ENCODE measurements at regions not wholly inside any gene's neighbourhood (a gene's known extent, or its start where the extent isn't known, plus 50 kb on each side); places are given as distances from the start of the nearest gene placed in this dataset.

DNA sequence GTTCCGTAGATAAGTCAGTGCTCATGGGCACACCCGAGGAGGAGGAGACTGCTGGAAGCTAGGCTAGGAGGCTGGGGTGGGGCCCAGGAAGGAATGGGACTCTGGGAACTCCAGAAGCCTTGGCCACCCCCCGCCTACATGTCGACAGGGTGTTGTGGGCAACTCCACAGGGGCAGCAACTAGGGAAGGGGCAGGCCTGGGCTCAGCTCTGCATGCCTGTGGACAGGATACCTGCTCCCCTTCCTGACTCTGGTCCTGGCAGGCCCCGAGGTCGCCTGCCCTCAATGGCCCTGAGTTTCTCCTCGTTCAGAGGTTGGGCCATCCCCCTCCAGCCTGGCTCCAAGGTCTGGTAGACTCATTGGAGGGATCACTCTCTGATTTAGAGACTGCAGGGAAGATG is 138.9 kb upstream of the LINGO1 start:
- intact Hi-C loops (cut with DNase I), result loop anchor here (10.0 kb wide), 1 partner anchor 57 kb away; no protein-coding TSS in a partner anchor
- no peak for DNase-seq
- ATAC-seq (ENCODE audit: poor library complexity), result no peak

DNA sequence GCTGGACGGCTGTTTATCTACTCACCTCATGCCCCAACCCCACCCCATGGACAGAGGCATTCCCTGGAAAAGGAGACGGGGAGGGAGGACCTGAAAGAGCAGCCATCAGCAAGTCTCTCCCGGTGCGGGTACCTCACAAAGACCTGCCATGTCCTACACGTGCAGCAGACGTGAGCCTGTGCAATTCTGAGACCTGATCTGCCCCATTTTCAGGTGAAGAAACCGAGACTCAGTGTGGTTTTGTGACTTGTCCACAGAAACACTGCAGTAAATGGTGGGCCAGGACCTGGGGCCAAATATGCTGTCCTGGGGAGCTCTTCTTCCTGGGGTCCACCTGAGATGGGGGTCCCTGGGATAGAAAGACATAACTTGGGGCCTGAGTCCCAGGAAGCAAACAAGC is 137.0 kb upstream of the LINGO1 start:
- DNase-seq (no peak), ATAC-seq (ENCODE audit: poor library complexity) (no peak)
- intact Hi-C loops (cut with DNase I), result loop anchor here (10.0 kb wide), 1 partner anchor 55 kb away; no protein-coding TSS in a partner anchor

GRCh38 chr15:77768521-77769078 is 135.9 kb upstream of the LINGO1 start:
- no peak for DNase-seq
- ATAC-seq (ENCODE audit: poor library complexity), result no peak
- intact Hi-C loops (cut with DNase I), result no loop called here

DNA sequence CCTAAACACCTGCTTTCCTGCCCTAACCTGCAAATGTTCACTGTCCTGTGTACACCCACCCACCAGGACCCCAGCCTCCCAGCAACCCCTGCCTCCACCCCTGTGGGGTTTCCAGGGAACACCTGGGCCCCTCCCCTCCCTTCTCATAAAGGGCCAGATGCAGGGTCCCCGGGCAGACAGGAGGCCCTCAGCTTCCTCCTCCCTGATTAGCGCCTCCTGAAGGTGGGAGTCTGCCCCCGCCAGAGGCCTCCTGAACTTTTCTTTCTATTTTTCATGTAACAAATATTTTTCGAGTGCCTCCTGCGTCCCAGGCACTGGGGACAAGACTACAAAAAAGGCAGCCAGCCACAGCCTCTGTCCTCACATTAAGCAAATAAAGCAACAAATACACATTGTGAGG is 135.4 kb upstream of the LINGO1 start:
- ATAC-seq (ENCODE audit: poor library complexity) (no peak), DNase-seq (no peak)
- intact Hi-C loops (cut with DNase I), result no loop called here

GRCh38 chr15:77764095-77764494 is 131.4 kb upstream of the LINGO1 start:
- intact Hi-C loops (cut with DNase I), result no loop called here
- DNase-seq (no peak), ATAC-seq (ENCODE audit: poor library complexity) (no peak)

DNA sequence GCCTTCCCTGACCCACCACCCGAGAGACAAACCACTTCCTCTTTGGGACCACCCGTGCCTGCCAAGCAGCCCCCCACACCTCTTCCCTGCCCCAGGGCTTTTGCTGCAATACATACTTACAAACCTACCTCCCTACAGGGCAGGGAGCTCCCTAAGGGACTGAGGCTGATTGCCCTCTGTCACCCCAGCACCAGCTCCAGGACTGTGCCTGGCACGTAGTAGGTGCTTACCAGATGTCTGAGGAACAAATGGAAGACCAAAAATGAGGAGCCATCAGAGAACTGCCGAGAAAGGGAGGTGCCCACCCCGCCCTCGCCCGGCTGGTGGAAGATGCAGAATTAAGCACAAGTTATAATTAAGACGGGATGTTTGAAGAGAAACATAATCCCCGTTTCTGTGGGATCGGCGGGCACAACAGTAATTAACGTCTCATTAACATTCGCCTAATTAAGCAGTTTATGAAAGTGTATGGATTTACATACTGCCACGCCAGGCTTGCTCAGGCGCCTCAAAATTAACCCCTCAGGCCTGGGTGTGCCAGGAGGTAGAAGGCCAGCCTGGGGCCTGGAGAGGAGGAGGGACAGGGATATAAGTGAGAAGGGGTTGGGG is 130.1 kb upstream of the LINGO1 start:
- intact Hi-C loops (cut with DNase I), result no loop called here
- DNase-seq, result no peak

DNA sequence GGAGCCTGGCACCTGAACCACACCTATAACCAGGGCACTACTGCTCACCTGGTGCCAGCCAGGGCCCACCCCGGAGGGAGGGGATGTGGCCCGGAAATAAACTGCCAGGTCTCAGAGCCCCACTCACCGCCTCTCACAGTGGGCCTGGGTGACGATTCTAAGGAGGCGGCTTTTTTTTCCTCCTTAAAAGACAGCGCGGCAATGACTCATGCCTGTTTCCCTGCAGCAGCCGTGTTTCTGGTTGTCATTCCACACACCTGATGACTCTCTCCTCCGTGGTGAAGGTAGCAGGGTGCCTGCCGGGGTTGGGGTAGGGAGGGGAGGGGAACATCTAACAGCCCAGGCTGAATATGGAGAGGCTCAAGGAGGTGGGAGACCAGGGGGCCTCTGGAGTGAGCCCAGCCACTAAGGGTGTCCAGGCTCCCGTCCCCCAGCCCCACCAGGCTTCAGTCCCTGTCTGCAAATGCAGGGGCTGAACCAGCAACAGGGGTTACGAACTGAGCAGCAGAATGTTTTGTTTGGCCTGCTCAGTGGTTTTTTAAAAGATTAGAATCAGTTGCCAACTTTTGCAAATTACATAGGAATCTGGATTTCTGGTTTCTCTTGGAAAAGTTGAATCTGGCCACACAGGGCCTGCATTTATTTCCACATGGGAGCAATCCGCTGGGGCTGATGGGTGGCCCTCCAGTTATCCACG is 127.3 kb upstream of the LINGO1 start:
- no peak for ATAC-seq (ENCODE audit: poor library complexity)
- no peak for DNase-seq
- intact Hi-C loops (cut with DNase I), result no loop called here

More for the DNA sequence above, 130.1 kb upstream of the LINGO1 start:
- ATAC-seq (ENCODE audit: poor library complexity), result no peak

DNA sequence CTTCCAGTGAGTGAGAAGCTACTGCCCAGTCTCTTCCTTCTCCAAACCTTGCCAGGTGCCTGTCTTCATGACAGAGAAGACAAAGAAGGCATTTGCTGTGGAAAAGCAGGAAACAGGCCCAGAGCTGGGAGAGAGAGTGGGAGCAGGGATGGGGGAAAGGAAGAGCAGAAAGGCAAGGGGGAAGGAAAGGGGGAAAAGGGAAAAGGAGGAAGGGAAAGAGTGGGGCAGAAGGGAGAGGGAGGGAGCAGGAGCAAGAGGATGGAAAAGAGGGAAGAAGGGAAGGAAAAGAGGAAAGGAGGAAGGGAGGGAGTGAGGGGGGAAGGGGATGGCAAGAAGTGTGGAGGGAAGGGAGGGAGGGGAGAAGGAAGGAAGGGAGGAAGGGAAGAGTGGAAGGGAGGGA is 121.2 kb upstream of the LINGO1 start:
- intact Hi-C loops (cut with DNase I), result no loop called here
- DNase-seq (no peak), ATAC-seq (ENCODE audit: poor library complexity) (no peak)

DNA sequence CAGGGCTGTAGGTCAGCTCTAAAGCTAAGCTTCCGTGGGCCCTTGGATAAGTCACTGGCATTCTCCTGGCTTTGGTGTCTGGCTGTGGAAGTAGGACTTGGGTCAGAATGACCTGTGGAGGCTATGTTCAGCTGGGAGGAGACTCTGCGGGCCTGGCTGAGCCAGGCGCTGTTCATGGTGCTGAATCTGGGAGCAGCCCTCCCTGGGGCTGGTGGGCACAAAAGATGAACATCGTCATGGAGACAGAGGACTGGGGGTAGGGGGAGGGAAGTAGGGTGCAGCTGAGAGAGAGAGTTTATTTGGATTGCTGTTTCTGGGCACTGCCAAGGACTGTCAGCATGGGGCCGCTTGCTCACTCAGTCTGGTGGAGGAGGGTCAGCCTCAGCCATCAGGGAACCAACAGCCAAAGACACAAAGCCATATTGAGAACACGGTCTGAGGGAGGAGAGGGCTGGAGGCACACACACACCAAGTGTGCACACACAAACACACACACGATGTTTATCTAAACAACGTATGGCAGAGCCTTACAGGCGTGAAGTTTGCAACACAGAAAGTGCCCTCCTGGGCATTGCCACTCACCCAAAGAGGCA is 120.7 kb upstream of the LINGO1 start:
- DNase-seq (no peak), ATAC-seq (ENCODE audit: poor library complexity) (no peak)
- intact Hi-C loops (cut with DNase I), result no loop called here

DNA sequence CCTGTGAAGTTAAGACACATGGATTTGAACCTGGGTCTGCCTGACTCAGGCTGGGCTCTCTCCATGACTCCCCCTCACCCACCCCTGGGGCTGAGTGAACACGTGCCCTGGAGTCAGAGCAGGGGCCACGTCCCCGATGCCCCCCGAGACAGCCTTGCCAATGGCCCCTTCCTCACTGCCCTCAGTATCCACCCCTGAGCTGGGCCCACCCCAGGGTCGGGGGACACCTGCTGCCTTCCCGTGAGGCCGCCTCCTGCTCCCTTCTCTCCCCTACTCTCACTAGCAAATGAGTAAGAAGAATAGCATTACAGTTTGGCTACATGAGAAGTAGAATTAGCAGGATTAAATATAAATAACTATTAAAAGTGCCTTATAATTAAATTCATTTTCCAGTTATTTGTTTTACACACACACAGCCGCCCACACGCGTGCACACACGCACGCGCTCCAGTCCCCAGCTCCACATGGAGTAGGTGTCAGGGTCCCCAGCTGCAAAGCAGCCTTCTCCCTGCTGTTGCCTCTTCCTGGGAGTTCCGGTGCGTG is 117.4 kb upstream of the LINGO1 start:
- intact Hi-C loops (cut with DNase I), result no loop called here
- DNase-seq, result no peak
- ATAC-seq (ENCODE audit: poor library complexity), result no peak

GRCh38 chr15:77749236-77749997 is 116.7 kb upstream of the LINGO1 start:
- intact Hi-C loops (cut with DNase I), result no loop called here
- DNase-seq (no peak), ATAC-seq (ENCODE audit: poor library complexity) (no peak)

DNA sequence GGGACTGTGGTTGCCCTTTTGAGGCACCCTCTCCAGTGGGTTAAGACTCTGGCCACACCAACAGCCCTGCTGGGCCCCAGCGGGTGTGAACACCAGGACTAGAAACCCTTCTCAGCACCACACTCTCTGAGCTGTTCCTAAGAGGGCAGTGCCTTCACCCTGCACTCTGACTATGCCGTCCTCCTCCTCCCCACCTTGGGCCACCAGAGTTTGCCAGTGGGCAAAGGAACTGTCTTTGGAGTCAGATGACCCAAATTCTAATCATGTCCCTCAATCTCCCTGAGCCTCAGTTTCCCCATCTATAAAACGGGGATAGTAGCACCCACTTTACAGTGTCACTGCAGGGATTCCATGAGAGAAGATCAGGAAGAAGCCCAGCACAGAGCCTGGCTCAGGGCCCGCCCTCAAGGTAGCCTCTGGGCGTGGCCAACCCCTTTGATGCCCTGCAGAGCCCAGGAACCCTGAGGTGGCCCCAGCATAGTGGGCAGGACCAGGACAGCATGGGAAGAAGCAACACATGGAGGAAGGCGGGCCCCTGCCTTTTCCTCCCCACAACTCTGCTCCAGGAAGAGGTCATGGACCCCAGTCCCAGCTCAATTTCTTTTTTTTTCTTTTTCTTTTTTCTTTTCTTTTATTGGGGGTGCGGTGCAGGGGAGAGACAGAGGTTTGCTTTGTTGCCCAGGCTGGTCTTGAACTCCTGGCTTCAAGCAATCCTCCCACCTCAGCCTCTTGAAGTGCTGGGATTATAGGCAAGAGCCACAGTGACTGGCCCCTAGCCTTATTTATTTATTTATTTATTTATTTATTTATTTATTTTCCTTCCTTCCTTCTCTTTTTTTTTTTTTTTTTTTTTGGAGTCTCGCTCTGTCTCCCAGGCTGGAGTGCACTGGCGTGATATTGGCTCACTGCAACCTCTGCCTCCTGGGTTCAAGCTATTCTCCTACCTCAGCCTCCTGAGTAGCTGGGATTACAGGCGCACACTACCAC is 115.7 kb upstream of the LINGO1 start:
- intact Hi-C loops (cut with DNase I), result no loop called here
- DNase-seq, result no peak
- no peak for ATAC-seq (ENCODE audit: poor library complexity)

DNA sequence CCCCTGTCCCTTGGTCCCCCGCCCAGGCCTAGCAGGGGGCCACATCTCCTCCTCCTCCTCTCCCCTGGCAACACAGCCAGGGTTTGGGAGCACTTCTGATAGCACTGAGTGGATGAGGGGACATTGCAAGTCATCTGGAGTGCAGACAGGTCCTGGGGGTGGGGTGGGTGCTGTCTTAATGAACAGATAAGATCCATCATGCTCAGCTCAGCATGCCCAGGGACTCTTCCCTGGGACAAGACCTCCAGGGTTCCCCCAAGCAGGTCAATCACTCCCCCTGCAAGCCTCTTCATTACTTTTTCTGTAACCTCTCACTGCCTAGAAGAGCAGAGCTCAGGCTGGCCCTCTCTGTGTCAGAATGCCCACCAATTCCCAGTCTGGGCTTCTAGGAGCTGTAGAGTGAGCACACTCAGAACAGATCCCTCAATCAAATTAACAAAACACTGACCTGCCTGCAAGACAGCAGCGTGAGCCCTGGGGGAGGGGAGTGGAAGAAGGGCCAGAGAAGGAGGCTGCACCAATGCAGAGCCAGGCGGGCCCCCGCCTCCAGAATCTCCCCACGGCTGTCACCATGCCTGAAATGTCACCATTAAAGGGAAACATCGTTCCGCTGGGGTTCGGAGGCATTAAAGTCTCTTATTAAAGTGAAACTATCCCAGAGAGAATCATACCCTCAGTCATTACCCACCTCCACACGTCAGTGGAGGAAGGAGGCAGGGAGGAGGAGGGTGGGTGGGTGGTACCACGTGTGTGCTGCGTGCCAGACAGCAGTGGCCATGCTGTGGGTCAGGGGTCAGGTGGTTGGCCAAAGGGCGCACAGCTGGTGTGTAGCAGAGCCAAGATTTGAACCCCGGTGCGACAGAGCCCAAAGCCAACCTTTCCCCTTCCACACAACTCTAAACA is 114.7 kb upstream of the LINGO1 start:
- no peak for DNase-seq
- no peak for ATAC-seq (ENCODE audit: poor library complexity)
- intact Hi-C loops (cut with DNase I), result no loop called here

DNA sequence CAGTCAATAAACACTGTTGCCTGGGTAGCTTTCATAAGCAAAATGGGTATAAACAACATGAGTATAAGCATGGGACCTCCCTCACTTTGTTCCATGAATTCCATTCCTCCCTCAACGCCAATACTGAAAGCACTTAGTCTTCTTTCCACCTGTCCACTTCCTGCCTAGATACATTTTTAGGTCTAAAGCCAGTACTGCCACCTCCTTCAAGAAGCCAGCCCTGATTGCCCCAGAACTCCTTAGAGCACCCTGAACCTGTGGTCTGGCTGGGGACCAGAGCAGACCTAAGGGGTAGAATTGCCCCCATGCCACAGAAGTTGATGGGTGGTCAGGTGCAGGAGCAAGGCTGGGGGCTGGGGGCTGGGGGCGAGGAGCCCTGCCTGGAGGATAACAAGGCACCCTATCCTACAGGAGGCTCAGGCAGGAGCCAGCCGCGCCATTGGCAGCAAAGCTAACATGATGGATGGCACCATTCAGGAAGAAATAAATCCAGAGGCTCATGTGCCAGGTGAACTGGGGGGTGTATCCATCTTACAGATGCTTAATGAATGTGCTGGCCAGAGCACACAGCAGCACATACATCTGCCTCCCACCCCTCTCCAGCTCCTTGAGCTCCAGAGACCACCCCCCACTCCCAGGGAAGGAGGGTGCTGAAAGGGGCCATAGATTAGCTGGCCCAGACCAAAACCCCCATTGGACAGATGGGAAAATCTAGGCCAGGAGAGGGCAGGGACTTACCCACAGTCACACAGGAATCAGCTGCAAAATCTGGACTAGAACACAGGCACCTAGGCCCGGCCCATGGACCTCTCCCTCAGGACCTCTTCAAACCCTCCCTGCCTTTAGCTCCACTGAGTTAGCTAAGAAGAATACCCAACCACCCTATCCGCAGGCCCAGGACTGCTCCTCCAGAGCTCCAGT is 113.8 kb upstream of the LINGO1 start:
- intact Hi-C loops (cut with DNase I), result no loop called here
- DNase-seq, result no peak
- ATAC-seq (ENCODE audit: poor library complexity), result no peak

GRCh38 chr15:77744398-77744797 is 111.7 kb upstream of the LINGO1 start:
- intact Hi-C loops (cut with DNase I), result no loop called here
- DNase-seq (no peak), ATAC-seq (ENCODE audit: poor library complexity) (no peak)

- ATAC-seq (ENCODE audit: poor library complexity) (no peak), DNase-seq (no peak)
- intact Hi-C loops (cut with DNase I), result no loop called here
Observed at GRCh38 chr15:77742570-77742969, 109.9 kb upstream of the LINGO1 start.
